ENCODE measurements at regions not wholly inside any gene's neighbourhood (a gene's known extent, or its start where the extent isn't known, plus 50 kb on each side); places are given as distances from the start of the nearest gene placed in this dataset.
"Not testable (repeated sequence)": the region's sequence is repeated elsewhere in the genome, so short reads cannot be mapped to it uniquely, and the experiment has no call there.

DNA sequence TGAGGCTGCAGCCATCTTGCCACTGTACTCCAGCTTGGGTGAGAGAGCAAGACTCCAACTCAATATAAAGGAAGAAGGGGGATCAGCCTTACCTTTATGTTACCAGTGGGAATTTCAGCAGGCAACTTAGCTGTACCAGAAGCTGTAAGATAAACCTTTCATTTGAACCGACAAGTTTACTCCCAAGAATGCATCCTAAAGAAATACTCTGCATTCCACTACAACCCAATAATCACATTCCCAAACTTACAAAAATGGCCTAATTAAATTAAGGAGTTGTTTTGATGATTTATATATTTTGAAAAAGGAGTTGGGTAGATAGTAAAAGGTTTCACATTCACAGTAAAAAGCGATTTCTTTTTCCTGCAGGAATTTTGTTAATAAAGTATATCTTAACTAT lies 241.4 kb downstream of the TTC8 start:
- no peak for DNase-seq (ENCODE audit: low spot score)

DNA sequence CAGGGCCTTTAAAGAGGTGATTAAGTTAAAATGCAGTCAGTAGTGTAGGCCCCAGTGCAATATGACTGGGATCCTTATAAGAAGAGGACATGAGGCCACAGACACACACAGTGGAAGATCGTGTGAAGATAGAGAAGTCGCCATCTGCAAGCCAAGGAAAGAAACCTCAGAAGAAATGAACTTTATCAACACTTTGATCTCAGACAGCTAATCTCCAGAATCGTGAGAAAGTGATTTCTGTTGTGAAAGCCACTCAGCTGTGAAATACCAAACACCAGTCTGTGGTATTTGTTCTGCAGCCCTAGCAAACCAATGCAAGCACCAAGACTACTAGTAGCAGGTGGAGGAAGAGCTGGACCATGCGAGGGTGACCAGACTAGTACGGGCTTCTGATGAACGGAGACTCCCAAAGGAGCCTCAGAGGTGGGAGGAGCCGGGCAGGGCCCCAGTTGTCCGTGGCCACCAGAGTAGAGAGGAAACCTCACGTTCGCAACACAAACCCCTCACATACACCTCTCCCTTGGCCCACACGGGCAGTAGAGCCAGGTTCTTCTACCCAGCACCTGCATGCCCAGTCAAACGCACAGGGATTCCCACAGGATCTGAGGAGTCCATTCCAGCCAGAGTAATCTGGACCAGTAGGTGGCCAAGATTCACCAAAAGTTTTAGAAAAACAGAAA lies 243.0 kb downstream of the TTC8 start:
- DNase-seq (ENCODE audit: low spot score): no peak

DNA sequence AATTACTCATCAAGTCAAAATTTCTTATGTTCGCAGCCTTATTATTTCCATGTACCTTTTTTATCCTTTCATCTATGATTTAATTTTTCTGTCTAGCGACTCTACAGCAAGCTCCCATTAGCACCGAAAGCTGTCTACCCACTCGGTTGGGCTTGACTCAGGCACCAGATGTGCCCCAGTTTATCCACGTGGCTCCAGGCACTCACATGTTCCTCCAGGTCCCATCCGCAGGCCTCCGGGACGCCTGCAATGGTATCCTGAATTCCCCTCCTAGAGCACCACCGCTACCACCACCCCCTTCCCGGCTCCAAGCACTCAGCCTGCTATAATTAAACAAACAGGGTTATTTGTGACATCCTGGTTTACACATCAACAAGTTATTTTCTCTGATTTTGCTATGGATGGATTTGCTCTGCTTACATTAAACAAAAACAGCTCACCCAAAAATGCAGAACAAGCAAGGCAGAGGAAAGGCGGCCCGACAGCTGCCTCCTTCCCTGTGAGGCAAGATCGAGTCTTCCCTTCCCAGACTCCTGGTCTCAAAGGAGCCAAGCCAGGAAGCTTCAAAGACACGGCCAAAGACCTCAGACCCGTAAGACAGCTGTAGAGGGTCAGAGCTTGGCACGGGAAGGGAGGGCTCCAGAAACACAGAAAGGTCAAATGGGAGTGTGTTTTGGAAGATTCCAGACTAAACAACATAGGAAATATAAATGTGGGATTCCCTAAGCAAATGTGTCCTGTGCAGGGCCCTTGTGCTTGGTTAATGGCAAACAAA lies 253.8 kb downstream of the TTC8 start:
- no peak for DNase-seq (ENCODE audit: low spot score)

- DNase-seq (ENCODE audit: low spot score): no peak
Measured at GRCh38 chr14:89085231-89085731, 260.8 kb downstream of the TTC8 start.

GRCh38 chr14:89085737-89086382 lies 261.4 kb downstream of the TTC8 start:
- DNase-seq (ENCODE audit: low spot score): no peak

- no peak for DNase-seq (ENCODE audit: low spot score)
Measured at GRCh38 chr14:89088530-89088929, 264.1 kb downstream of the TTC8 start.

DNA sequence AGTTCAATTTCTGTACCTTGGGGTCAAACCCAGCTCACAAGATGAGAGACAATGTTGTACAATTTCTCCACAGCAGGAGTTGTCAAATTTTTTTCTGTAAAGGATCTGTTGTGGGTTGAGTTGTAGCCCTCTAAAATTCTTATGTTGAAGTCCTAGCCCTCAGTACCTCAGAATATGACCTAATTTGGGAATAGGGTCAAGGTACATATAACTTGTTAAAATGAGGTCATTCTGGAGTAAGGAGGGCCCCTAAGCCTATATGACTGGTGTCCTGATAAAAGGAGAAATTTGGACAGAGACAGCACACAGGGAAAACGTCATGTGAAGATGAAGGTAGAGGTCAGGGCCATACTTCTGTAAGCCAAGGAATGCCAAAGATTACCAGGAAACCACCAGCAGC lies 264.9 kb downstream of the TTC8 start:
- DNase-seq (ENCODE audit: low spot score): no peak

GRCh38 chr14:89091781-89092180 lies 267.3 kb downstream of the TTC8 start:
- DNase-seq (ENCODE audit: low spot score): no peak

DNA sequence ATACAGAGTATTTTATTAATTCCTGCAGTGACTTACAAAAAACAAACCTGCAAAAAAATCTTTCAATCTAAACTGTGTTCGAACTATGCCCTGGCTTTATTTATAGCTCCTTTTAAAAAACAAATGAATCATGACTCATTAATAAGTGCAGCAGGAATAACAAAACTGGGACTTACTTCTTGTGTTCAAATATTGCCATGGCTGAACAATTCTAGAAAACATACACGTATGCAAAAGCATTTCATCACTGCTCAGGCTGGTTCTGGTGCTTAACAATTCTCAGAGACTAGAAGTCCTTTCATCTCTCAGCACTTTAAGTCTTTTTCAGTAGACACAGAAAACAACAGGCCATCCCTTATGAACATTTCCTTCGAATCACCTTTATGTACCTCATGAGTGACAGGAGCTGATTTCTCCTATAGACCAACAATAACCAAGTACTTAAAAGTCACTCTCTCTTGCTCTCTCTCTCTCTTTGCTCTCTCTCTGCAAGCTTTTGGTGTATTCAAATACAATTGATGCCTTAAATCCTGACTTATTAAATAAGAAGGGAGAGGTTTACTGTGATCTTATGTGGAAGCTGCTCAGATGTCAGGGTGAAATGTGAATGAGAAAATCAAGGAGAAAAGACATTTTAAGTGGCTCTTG lies 268.8 kb downstream of the TTC8 start:
- no peak for DNase-seq (ENCODE audit: low spot score)

DNA sequence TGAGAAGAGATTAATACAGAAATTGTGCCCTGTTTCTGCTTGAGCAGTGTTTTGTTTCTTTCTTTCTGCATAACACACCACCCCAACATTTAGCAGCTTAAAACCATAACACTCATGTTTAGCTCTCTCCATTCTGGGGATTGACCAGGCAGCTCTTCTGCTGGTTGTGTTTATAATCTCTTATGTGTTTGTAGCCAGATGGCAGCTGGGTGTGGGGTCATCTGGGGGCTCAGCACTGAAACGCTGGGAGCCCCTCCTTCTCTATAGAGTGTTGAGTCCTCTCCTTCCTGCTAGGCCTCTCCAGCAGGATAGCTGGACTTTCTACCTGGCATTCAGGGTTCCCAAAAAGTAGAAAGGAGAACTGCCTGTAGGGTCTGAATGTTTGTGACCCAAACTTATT lies 270.6 kb downstream of the TTC8 start:
- DNase-seq (ENCODE audit: low spot score): no peak

GRCh38 chr14:89096946-89097345 lies 272.5 kb downstream of the TTC8 start:
- no peak for DNase-seq (ENCODE audit: low spot score)

- DNase-seq (ENCODE audit: low spot score): no peak
Measured at GRCh38 chr14:89098254-89098653, 273.8 kb downstream of the TTC8 start.

DNA sequence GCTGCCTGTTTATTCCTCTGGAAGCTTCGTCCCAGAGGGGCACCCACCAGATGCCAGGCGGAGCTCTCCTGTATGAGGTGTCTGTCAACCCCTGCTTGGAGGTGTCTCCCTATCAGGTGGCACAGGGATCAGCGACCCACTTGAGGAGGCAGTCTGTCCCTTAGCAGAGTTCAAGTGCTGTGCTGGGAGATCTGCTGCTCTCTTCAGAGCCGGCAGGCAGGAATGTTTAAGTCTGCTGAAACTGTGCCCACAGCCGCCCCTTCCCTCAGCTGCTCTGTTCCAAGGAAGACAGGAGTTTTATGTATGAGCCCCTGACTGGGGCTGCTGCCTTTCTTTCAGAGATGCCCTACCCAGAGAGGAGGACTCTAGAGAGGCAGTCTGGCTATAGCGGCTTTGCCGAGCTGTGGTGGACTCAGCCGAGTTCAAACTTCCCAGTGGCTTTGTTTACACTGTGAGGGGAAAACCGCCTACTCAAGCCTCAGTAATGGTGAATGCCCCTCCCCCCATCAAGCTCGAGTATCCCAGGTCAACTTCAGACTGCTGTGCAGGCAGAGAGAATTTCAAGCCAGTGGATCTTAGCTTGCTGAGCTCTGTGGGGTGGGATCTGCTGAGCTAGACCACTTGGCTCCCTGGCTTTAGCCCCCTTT lies 279.8 kb downstream of the TTC8 start:
- DNase-seq (ENCODE audit: low spot score): not testable (repeated sequence)

DNA sequence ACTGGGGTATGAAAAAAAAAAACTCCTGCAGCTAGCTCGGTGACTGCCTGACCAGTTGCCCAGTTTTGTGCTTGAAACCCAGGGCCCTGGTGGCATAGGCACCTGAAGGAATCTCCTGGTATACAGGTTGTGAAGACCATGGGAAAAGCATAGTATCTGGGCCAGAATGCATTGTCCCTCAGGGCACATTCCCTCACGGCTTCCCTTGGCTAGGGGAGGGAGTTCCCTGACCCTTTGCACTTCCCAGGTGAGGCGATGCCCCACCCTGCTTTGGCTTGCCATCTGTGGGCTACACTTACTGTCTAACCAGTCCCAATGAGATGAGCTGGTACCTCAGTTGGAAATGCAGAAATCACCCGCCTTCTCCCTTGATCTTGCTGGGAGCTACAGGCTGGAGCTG lies 280.4 kb downstream of the TTC8 start:
- DNase-seq (ENCODE audit: low spot score): not testable (repeated sequence)

Measured in A172 (cell line).